ENCODE measurements at regions not wholly inside any gene's neighbourhood (a gene's known extent, or its start where the extent isn't known, plus 50 kb on each side); places are given as distances from the start of the nearest gene placed in this dataset.

- peaks cover 16% of the 10 kb centered on the region for H3K4me1 Mint-ChIP-seq
- intact Hi-C loops (cut with micrococcal nuclease), result loop anchor here in 1 of 2 donors (5.0 kb wide), 1 partner anchor 33 kb away; no protein-coding TSS in a partner anchor
- Histone ChIP-seq H3K9me3 (replicated peaks in 1 of 2; ENCODE audit: control insufficient read depth in 1 of 2, insufficient read depth in 1 of 2, low read length in 2 of 2) (peaks cover 5 to 9% of the 10 kb centered on the region in 2 donors), H3K27ac (ENCODE audit: low read depth in 1 of 2, low read length in 2 of 2) (peak overlapping the region in 1 of 2 donors; percentile 72), H3K27me3 (ENCODE audit: control insufficient read depth in 2 of 2, insufficient read depth in 2 of 2, low read length in 2 of 2) (no peaks in the 10 kb centered on the region), H2AFZ (ENCODE audit: insufficient read depth, low read depth, low read length, poor library complexity, severe bottlenecking) (peak overlapping the region; percentile 70), H3K36me3 (replicated peaks in 1 of 2; ENCODE audit: control insufficient read depth in 1 of 2, insufficient read depth in 2 of 2, low read length in 2 of 2) (no peaks in the 10 kb centered on the region), H3K9ac (ENCODE audit: insufficient read depth, low read length, poor library complexity, severe bottlenecking) (no peak overlapping the region), H3K4me3 (replicated peaks in 1 of 3; ENCODE audit: low read depth in 2 of 3, low read length in 3 of 3) (no peak overlapping the region), H3K4me2 (replicated peaks; ENCODE audit: extremely low read depth, low read length, poor library complexity, severe bottlenecking) (no peak overlapping the region), H3K4me1 (ENCODE audit: control insufficient read depth in 1 of 2, insufficient read depth in 2 of 2, low read length in 2 of 2) (peaks cover 10 to 16% of the 10 kb centered on the region in 2 donors), H4K20me1 (ENCODE audit: insufficient read depth, low read length) (no peaks in the 10 kb centered on the region), H3K79me2 (ENCODE audit: insufficient read depth, low read length) (no peaks in the 10 kb centered on the region)
- H3K27me3 Mint-ChIP-seq (ENCODE audit: low read depth in 3 of 3), result peaks cover 0 to 4% (median 2%) of the 10 kb centered on the region in 3 donors
- TF ChIP-seq CTCF (IDR thresholded peaks at IDR 0.05), result no peak
- H3K9me3 Mint-ChIP-seq, result peaks cover 0 to 12% (median 5%) of the 10 kb centered on the region in 7 donors
- H3K36me3 Mint-ChIP-seq, result no peaks in the 10 kb centered on the region
- no peak overlapping the region for H3K27ac Mint-ChIP-seq
- no peak for DNase-seq
- no peak overlapping the region for H3K4me3 Mint-ChIP-seq
Measured at GRCh38 chr13:44275381-44275780, 98.2 kb upstream of the SERP2 start.

DNA sequence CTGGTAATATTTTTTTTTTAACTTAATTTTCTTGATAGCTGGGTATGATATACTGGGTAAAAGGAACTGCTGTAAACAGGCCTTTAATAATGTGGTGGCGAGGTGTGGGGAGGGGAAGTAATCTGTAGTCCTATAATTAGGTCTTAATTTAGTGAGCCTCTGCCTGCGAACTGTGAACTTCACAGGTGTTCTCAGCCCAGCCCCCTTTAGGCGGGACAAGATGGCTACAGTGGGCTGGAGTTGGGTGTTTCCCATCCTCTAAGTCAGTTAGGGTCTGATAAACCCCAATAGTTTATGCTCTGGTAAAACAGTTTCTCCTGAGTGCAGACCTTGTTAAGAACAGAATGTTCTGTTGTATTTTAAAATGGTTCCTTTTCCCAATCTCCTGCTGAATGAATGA is 97.6 kb upstream of the SERP2 start:
- no peaks in the 10 kb centered on the region for H3K79me2 ChIP-seq (ENCODE audit: insufficient read depth, low read length)
- Mint-ChIP-seq H3K9me3 (peaks cover 0 to 12% (median 5%) of the 10 kb centered on the region in 7 donors), H3K27me3 (ENCODE audit: low read depth in 3 of 3) (peaks cover 0 to 4% (median 2%) of the 10 kb centered on the region in 3 donors), H3K27ac (peak overlapping the region in 1 of 7 donors; percentile 36), H3K4me3 (no peak overlapping the region), H3K4me1 (peaks cover 16% of the 10 kb centered on the region), H3K36me3 (no peaks in the 10 kb centered on the region)
- no peaks in the 10 kb centered on the region for H3K36me3 ChIP-seq (replicated peaks in 1 of 2; ENCODE audit: control insufficient read depth in 1 of 2, insufficient read depth in 2 of 2, low read length in 2 of 2)
- no peak overlapping the region for H2AFZ ChIP-seq (ENCODE audit: insufficient read depth, low read depth, low read length, poor library complexity, severe bottlenecking)
- peaks cover 5 to 9% of the 10 kb centered on the region in 2 donors for H3K9me3 ChIP-seq (replicated peaks in 1 of 2; ENCODE audit: control insufficient read depth in 1 of 2, insufficient read depth in 1 of 2, low read length in 2 of 2)
- H3K4me1 ChIP-seq (ENCODE audit: control insufficient read depth in 1 of 2, insufficient read depth in 2 of 2, low read length in 2 of 2), result peaks cover 10 to 16% of the 10 kb centered on the region in 2 donors
- no peak overlapping the region for H3K9ac ChIP-seq (ENCODE audit: insufficient read depth, low read length, poor library complexity, severe bottlenecking)
- DNase-seq, result no peak
- no peaks in the 10 kb centered on the region for H4K20me1 ChIP-seq (ENCODE audit: insufficient read depth, low read length)
- no peak overlapping the region for H3K27ac ChIP-seq (ENCODE audit: low read depth in 1 of 2, low read length in 2 of 2)
- H3K27me3 ChIP-seq (ENCODE audit: control insufficient read depth in 2 of 2, insufficient read depth in 2 of 2, low read length in 2 of 2), result no peaks in the 10 kb centered on the region
- H3K4me2 ChIP-seq (replicated peaks; ENCODE audit: extremely low read depth, low read length, poor library complexity, severe bottlenecking), result no peak overlapping the region
- intact Hi-C loops (cut with micrococcal nuclease), result loop anchor here in 1 of 2 donors (5.0 kb wide), 1 partner anchor 34 kb away; no protein-coding TSS in a partner anchor
- WGBS (ENCODE audit: insufficient coverage), result 86% methylated on average over 1 of the region's 3 CpGs
- no peak for TF ChIP-seq CTCF (IDR thresholded peaks at IDR 0.05)
- H3K4me3 ChIP-seq (replicated peaks in 1 of 3; ENCODE audit: low read depth in 2 of 3, low read length in 3 of 3), result no peak overlapping the region
